ENCODE measurements at regions not wholly inside any gene's neighbourhood (a gene's known extent, or its start where the extent isn't known, plus 50 kb on each side); places are given as distances from the start of the nearest gene placed in this dataset.

GRCh38 chr6:3593161-3593560, 136.3 kb upstream of the SLC22A23 start:
- no peak for DNase-seq (ENCODE audit: low spot score)

- DNase-seq (ENCODE audit: low spot score): peak; percentile 41
Measured at GRCh38 chr6:3592371-3592941, 135.6 kb upstream of the SLC22A23 start.

GRCh38 chr6:3591970-3592369, 135.1 kb upstream of the SLC22A23 start:
- no peak for DNase-seq (ENCODE audit: low spot score)

GRCh38 chr6:3587660-3588059, 130.8 kb upstream of the SLC22A23 start:
- DNase-seq (ENCODE audit: low spot score): no peak

GRCh38 chr6:3585320-3585935, 128.6 kb upstream of the SLC22A23 start:
- no peak for DNase-seq (ENCODE audit: low spot score)

GRCh38 chr6:3584606-3585005, 127.8 kb upstream of the SLC22A23 start:
- DNase-seq (ENCODE audit: low spot score): no peak

- no peak for DNase-seq (ENCODE audit: low spot score)
Measured at GRCh38 chr6:3581469-3581868, 124.6 kb upstream of the SLC22A23 start.

GRCh38 chr6:3579652-3580175, 122.9 kb upstream of the SLC22A23 start:
- no peak for DNase-seq (ENCODE audit: low spot score)

GRCh38 chr6:3578981-3579380, 122.1 kb upstream of the SLC22A23 start:
- no peak for DNase-seq (ENCODE audit: low spot score)

- DNase-seq (ENCODE audit: low spot score): no peak
Measured at GRCh38 chr6:3577517-3577916, 120.7 kb upstream of the SLC22A23 start.

GRCh38 chr6:3575701-3576100, 118.9 kb upstream of the SLC22A23 start:
- no peak for DNase-seq (ENCODE audit: low spot score)

- no peak for DNase-seq (ENCODE audit: low spot score)
Measured at GRCh38 chr6:3575166-3575565, 118.3 kb upstream of the SLC22A23 start.

- no peak for DNase-seq (ENCODE audit: low spot score)
Measured at GRCh38 chr6:3573670-3574069, 116.8 kb upstream of the SLC22A23 start.

GRCh38 chr6:3571836-3572235, 115.0 kb upstream of the SLC22A23 start:
- DNase-seq (ENCODE audit: low spot score): no peak

- DNase-seq (ENCODE audit: low spot score): no peak
Measured at GRCh38 chr6:3571250-3571681, 114.4 kb upstream of the SLC22A23 start.

GRCh38 chr6:3569816-3570215, 113.0 kb upstream of the SLC22A23 start:
- DNase-seq (ENCODE audit: low spot score): peak; percentile 22

GRCh38 chr6:3568396-3569082, 111.7 kb upstream of the SLC22A23 start:
- peak; percentile 59 for DNase-seq (ENCODE audit: low spot score)

GRCh38 chr6:3566812-3567211, 110.0 kb upstream of the SLC22A23 start:
- DNase-seq (ENCODE audit: low spot score): no peak

- no peak for DNase-seq (ENCODE audit: low spot score)
Measured at GRCh38 chr6:3565291-3565690, 108.4 kb upstream of the SLC22A23 start.

GRCh38 chr6:3561725-3562124, 104.9 kb upstream of the SLC22A23 start:
- DNase-seq (ENCODE audit: low spot score): peak; percentile 78

GRCh38 chr6:3560211-3560610, 103.4 kb upstream of the SLC22A23 start:
- no peak for DNase-seq (ENCODE audit: low spot score)

GRCh38 chr6:3559561-3559960, 102.7 kb upstream of the SLC22A23 start:
- no peak for DNase-seq (ENCODE audit: low spot score)

- no peak for DNase-seq (ENCODE audit: low spot score)
Measured at GRCh38 chr6:3557336-3557735, 100.5 kb upstream of the SLC22A23 start.
